Smooth muscle cell (in vitro differentiated cells): ENCODE measurements at regions not wholly inside any gene's neighbourhood (a gene's known extent, or its start where the extent isn't known, plus 50 kb on each side); places are given as distances from the start of the nearest gene placed in this dataset.

Experiments used
- DNase-seq: peaks from one replicate; lab custom pipeline; 2025; ENCODE audit not compliant: unreplicated experiment; lab: John Stamatoyannopoulos, UW
- H2AFZ ChIP-seq: fragments of 200-600 bp; sonication (generic); 2 replicates; pipeline ENCODE4 v1.6.0; 2016; ENCODE audit warnings: antibody characterized with exemption, low read depth, mild to moderate bottlenecking
- H3F3A ChIP-seq: fragments of 200-600 bp; sonication (generic); 2 replicates; pipeline ENCODE4 v1.6.0; 2017; ENCODE audit warnings: antibody characterized with exemption, low read depth
- H3K27ac ChIP-seq: fragments of 200-600 bp; sonication (generic); 2 replicates; pipeline ENCODE4 v1.5.1; 2016; ENCODE audit warnings: low read depth, mild to moderate bottlenecking
- H3K27me3 ChIP-seq: fragments of 200-600 bp; sonication (generic); 2 replicates; pipeline ENCODE4 v1.6.1; 2016; ENCODE audit warnings: low read depth, mild to moderate bottlenecking
- H3K36me3 ChIP-seq: fragments of 200-600 bp; sonication (generic); 2 replicates; pipeline ENCODE4 v1.5.1; 2016; ENCODE audit warnings: low read depth
- H3K4me1 ChIP-seq: fragments of 200-600 bp; sonication (generic); 2 replicates; pipeline ENCODE4 v1.5.1; 2016; ENCODE audit warnings: low read depth
- H3K4me2 ChIP-seq: fragments of 200-600 bp; sonication (generic); 2 replicates; pipeline ENCODE4 v1.6.0; 2016; ENCODE audit warnings: mild to moderate bottlenecking
- H3K4me3 ChIP-seq: fragments of 200-600 bp; sonication (generic); 2 replicates; pipeline ENCODE4 v1.5.1; 2016; ENCODE audit warnings: mild to moderate bottlenecking
- H3K79me2 ChIP-seq: fragments of 200-600 bp; sonication (generic); 2 replicates; pipeline ENCODE4 v1.6.0; 2016; ENCODE audit warnings: low read depth, mild to moderate bottlenecking
- H3K9ac ChIP-seq: fragments of 200-600 bp; sonication (generic); 2 replicates; pipeline ENCODE4 v1.6.0; 2016; ENCODE audit warnings: low read depth
- H3K9me3 ChIP-seq: fragments of 200-600 bp; sonication (generic); replicated peaks from 2 replicates; pipeline ENCODE4 v1.5.1; 2016; ENCODE audit warnings: low read depth
- H4K20me1 ChIP-seq: fragments of 200-600 bp; sonication (generic); 2 replicates; pipeline ENCODE4 v1.6.0; 2016; ENCODE audit warnings: low read depth
- WGBS: methylation state at CpG from one replicate; pipeline ENCODE4 v1.1.7; 2016; ENCODE audit warnings: low lambda C conversion rate; 5-methylcytosine and 5-hydroxymethylcytosine counted together
- TF ChIP-seq, protein P1 (sequence below): fragments of 200-600 bp; sonication (generic); IDR thresholded peaks from 2 replicates; pipeline ENCODE4 v1.5.1; 2017; ENCODE audit warnings: borderline replicate concordance, mild to moderate bottlenecking, antibody characterized with exemption; ENCODE audit not compliant: insufficient read depth, poor library complexity, severe bottlenecking

DNA sequence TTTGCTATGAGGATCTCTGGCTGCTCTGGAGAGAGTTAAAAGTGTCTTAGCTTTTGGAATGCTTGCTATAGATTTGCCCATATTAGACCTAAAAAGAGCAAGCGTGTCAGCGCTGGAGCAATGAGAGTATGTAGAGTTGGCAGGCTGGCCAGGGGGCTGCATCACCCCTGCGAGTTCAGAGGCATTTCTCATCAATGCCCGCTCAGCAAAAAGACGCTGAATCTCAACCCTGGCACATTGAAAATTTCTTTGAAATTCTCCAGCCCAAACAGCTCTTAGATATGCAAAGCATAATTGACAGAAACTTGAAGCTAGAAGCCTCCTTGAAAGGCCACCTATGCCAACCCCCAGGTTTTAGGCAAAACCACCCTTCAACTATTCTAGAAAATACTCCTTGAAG is 135.5 kb upstream of the F3 start:
- WGBS = 74% methylated on average over 5 of the region's 5 CpGs
- no peak overlapping the region for H3K27ac ChIP-seq
- TF ChIP-seq, protein P1, sequence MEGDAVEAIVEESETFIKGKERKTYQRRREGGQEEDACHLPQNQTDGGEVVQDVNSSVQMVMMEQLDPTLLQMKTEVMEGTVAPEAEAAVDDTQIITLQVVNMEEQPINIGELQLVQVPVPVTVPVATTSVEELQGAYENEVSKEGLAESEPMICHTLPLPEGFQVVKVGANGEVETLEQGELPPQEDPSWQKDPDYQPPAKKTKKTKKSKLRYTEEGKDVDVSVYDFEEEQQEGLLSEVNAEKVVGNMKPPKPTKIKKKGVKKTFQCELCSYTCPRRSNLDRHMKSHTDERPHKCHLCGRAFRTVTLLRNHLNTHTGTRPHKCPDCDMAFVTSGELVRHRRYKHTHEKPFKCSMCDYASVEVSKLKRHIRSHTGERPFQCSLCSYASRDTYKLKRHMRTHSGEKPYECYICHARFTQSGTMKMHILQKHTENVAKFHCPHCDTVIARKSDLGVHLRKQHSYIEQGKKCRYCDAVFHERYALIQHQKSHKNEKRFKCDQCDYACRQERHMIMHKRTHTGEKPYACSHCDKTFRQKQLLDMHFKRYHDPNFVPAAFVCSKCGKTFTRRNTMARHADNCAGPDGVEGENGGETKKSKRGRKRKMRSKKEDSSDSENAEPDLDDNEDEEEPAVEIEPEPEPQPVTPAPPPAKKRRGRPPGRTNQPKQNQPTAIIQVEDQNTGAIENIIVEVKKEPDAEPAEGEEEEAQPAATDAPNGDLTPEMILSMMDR = no peak

DNA sequence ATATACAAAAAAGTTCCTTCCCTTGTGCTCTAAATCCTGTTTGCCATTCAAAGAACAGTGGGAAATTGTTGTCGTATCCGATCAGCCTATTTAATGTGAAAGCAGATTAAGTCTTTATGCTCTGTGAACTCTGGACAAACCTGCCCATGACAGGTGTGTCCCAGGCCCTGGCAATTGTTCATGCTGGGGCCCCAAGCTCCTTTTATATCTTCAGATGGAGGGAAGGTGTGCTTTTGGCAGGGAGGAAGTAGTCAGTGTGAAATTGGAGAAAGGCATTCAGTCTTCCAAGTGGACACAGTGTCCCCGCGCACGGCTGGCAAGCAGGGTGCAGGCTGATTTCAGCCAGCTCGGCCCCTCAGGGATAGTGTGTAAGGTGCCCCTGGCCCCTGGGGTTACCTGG is 135.1 kb upstream of the F3 start:
- Histone ChIP-seq H4K20me1 (no peaks in the 10 kb centered on the region), H3K4me1 (no peaks in the 10 kb centered on the region), H3K4me2 (no peak overlapping the region), H3K36me3 (no peaks in the 10 kb centered on the region), H3K9me3 (no peaks in the 10 kb centered on the region), H3F3A (peaks cover 10% of the 10 kb centered on the region), H3K27ac (no peak overlapping the region), H3K79me2 (no peaks in the 10 kb centered on the region), H3K27me3 (no peaks in the 10 kb centered on the region), H3K4me3 (no peak overlapping the region), H3K9ac (no peak overlapping the region), H2AFZ (no peak overlapping the region)
- WGBS = 87% methylated on average over 6 of the region's 6 CpGs
- TF ChIP-seq, protein P1 = no peak
- no peak for DNase-seq

More for the DNA sequence above, 135.5 kb upstream of the F3 start:
- Histone ChIP-seq H3K9me3 (no peaks in the 10 kb centered on the region), H3K4me1 (no peaks in the 10 kb centered on the region), H3K27me3 (no peaks in the 10 kb centered on the region), H3K36me3 (no peaks in the 10 kb centered on the region), H3F3A (peaks cover 10% of the 10 kb centered on the region), H3K9ac (no peak overlapping the region), H4K20me1 (no peaks in the 10 kb centered on the region), H3K4me2 (no peak overlapping the region), H2AFZ (no peak overlapping the region), H3K79me2 (no peaks in the 10 kb centered on the region), H3K4me3 (no peak overlapping the region)
- no peak for DNase-seq

DNA sequence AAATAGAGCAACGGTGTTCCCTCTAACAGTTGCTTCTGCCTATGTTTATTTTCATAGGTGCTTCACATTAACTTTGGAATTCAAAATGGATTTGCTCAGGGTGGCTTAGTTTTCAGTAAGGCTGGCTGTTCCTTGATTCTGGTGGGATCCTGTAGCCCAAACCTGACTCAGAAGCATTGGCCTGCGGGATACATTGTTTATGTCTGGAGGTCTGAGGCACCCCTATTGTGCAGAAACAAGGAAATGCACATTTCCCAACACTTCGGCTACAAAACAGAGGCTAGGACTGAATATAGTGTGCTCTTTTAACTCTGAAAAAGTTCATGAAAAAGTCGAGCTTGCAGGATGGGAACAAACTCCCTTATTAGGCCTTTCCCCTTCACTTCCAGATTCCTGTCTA is 133.8 kb upstream of the F3 start:
- WGBS = 38% methylated on average over 4 of the region's 4 CpGs
- peaks cover 10% of the 10 kb centered on the region for H3F3A ChIP-seq
- no peaks in the 10 kb centered on the region for H3K27me3 ChIP-seq
- no peak overlapping the region for H3K9ac ChIP-seq
- no peaks in the 10 kb centered on the region for H3K79me2 ChIP-seq
- no peaks in the 10 kb centered on the region for H3K4me1 ChIP-seq
- no peaks in the 10 kb centered on the region for H3K36me3 ChIP-seq
- TF ChIP-seq, protein P1 = no peak
- H3K27ac ChIP-seq = peak overlapping the region; percentile 79
- no peak overlapping the region for H2AFZ ChIP-seq
- H3K4me2 ChIP-seq = peak overlapping the region; percentile 34
- no peak for DNase-seq
- H3K9me3 ChIP-seq = no peaks in the 10 kb centered on the region
- no peak overlapping the region for H3K4me3 ChIP-seq
- no peaks in the 10 kb centered on the region for H4K20me1 ChIP-seq

GRCh38 chr1:94674876-94675275 is 133.3 kb upstream of the F3 start:
- TF ChIP-seq, protein P1 = no peak
- WGBS = 89% methylated on average over 1 of the region's 1 CpG
- Histone ChIP-seq H3K79me2 (no peaks in the 10 kb centered on the region), H3F3A (peaks cover 10% of the 10 kb centered on the region), H4K20me1 (no peaks in the 10 kb centered on the region), H3K27me3 (no peaks in the 10 kb centered on the region), H3K4me1 (no peaks in the 10 kb centered on the region), H3K36me3 (no peaks in the 10 kb centered on the region), H3K9ac (no peak overlapping the region), H2AFZ (no peak overlapping the region), H3K4me3 (no peak overlapping the region), H3K27ac (peak overlapping the region; percentile 79), H3K9me3 (no peaks in the 10 kb centered on the region), H3K4me2 (no peak overlapping the region)
- DNase-seq = no peak
